K562 (cell line): ENCODE measurements at regions not wholly inside any gene's neighbourhood (a gene's known extent, or its start where the extent isn't known, plus 50 kb on each side); places are given as distances from the start of the nearest gene placed in this dataset.

Experiments
- ATAC-seq: fragments of 200-7000 bp; cut with Tn5 transposase; 3 replicates; pipeline ENCODE4 v1.9.1; 2020; ENCODE audit warnings: moderate library complexity
- BruUV-seq: library from RNA; stranded (reverse); fragments of 400-500 nt; replicated peaks from 2 replicates; lab custom pipeline; 2021; lab: Mats Ljungman, UMichigan
- CTCF ChIA-PET: fragments of 300-600 bp; formaldehyde crosslinking; extraction: SDS; loops from one replicate; lab custom pipeline; 2021; ENCODE audit warnings: low intra/inter-chr PET ratio; lab: Yijun Ruan, JAX
- POLR2A ChIA-PET: fragments of 300-600, 350-650 bp; sonication (Branson Sonifier 250); formaldehyde crosslinking; extraction: SDS; loops from one replicate; lab custom pipeline; 2021; ENCODE audit warnings: antibody characterized with exemption, inconsistent platforms; lab: Yijun Ruan, JAX
- DNase-seq, 4 experiments: peaks; one replicate each; pipeline versions ENCODE4 v3.0.0 to v3.0.0-alpha.2; 2011 to 2018; ENCODE audit warnings: low spot score in 3 of 4, mixed read lengths in 3 of 4; ENCODE audit errors: extremely low read depth in 1 of 4
- FAIRE-seq: peaks from 2 replicates; lab custom pipeline; 2011; peaks lifted over from hg19 to GRCh38; lab: Jason Lieb, UNC
- H2AFZ ChIP-seq: 2 replicates; pipeline ENCODE4 v1.6.0; 2011; ENCODE audit warnings: low read depth, low read length, control low read depth, inconsistent platforms
- H3K27ac ChIP-seq: fragments of 200-600 bp; 3 replicates; pipeline ENCODE4 v1.8.0; 2011; ENCODE audit warnings: low read depth, mild to moderate bottlenecking, control low read depth, inconsistent platforms, low read length, moderate library complexity, mixed read lengths; ENCODE audit errors: extremely low read depth
- H3K27me3 ChIP-seq, 2 experiments: fragments of 300-600 bp in 1 of 2; 2 replicates in 1 of 2; 3 replicates in 1 of 2; pipeline versions ENCODE4 v1.6.0 to v1.8.0; 2011; ENCODE audit warnings: inconsistent platforms in 2 of 2, low read length in 2 of 2, mild to moderate bottlenecking in 1 of 2, mixed read lengths in 1 of 2, moderate library complexity in 1 of 2; ENCODE audit not compliant: control insufficient read depth in 2 of 2, insufficient read depth in 2 of 2
- H3K36me3 ChIP-seq: fragments of 300-600 bp; 3 replicates; pipeline ENCODE4 v1.8.0; 2011; ENCODE audit warnings: mild to moderate bottlenecking, low read length, inconsistent platforms; ENCODE audit not compliant: control insufficient read depth, insufficient read depth
- H3K4me1 ChIP-seq, 2 experiments: fragments of 200-600 bp in 1 of 2; replicated peaks in 1 of 2; 2 replicates in 1 of 2; 3 replicates in 1 of 2; pipeline versions ENCODE4 v1.5.1 to v1.8.0; 2011; ENCODE audit warnings: inconsistent platforms in 2 of 2, low read length in 2 of 2, mild to moderate bottlenecking in 1 of 2, mixed read lengths in 1 of 2, moderate library complexity in 1 of 2; ENCODE audit not compliant: control insufficient read depth in 2 of 2, insufficient read depth in 2 of 2
- H3K4me2 ChIP-seq: 2 replicates; pipeline ENCODE4 v1.6.1; 2011; ENCODE audit warnings: low read length, control low read depth, inconsistent platforms, mixed read lengths; ENCODE audit not compliant: insufficient read depth
- H3K4me3 ChIP-seq: fragments of 200-600 bp; sonication (generic), shearing (Covaris generic); 2 replicates; pipeline ENCODE4 v1.5.1; 2016; ENCODE audit warnings: control low read depth, inconsistent platforms
- H3K79me2 ChIP-seq: fragments of 200-600 bp; 3 replicates; pipeline ENCODE4 v1.8.0; 2011; ENCODE audit warnings: low read length, inconsistent platforms; ENCODE audit not compliant: control insufficient read depth, insufficient read depth
- H3K9ac ChIP-seq, 2 experiments: 2 replicates each; pipeline versions ENCODE4 v1.6.0 to v1.6.1; 2011; ENCODE audit warnings: low read depth in 2 of 2, low read length in 2 of 2, control low read depth in 1 of 2, inconsistent platforms in 1 of 2, mild to moderate bottlenecking in 1 of 2, mixed read lengths in 1 of 2; ENCODE audit not compliant: insufficient read depth in 1 of 2
- H3K9me1 ChIP-seq: one replicate; pipeline ENCODE4 v1.6.0; 2011; ENCODE audit warnings: inconsistent platforms, mild to moderate bottlenecking, low read length, moderate library complexity; ENCODE audit not compliant: control insufficient read depth, insufficient read depth
- H3K9me3 ChIP-seq: replicated peaks from 2 replicates; pipeline ENCODE4 v1.5.1; 2011; ENCODE audit warnings: low read depth, low read length, inconsistent platforms; ENCODE audit not compliant: control insufficient read depth, insufficient read depth
- H4K20me1 ChIP-seq: replicated peaks from 2 replicates; pipeline ENCODE4 v1.6.1; 2011; ENCODE audit warnings: low read length, inconsistent platforms, mixed read lengths; ENCODE audit not compliant: control insufficient read depth, insufficient read depth
- ARID1B ChIP-seq: fragments of 450-650 bp; IDR thresholded peaks from 2 replicates; pipeline ENCODE4 v1.6.1; 2016; ENCODE audit warnings: antibody characterized with exemption, mild to moderate bottlenecking, inconsistent platforms
- C11orf30 ChIP-seq: fragments of 450-650 bp; IDR thresholded peaks from 2 replicates; pipeline ENCODE4 v1.6.1; 2016; ENCODE audit warnings: low read depth, mild to moderate bottlenecking
- CBX1 ChIP-seq: sonication (generic); IDR thresholded peaks from 2 replicates; pipeline ENCODE4 v1.6.1; 2016; ENCODE audit warnings: antibody characterized with exemption, low read depth, mild to moderate bottlenecking
- CBX5 ChIP-seq: IDR thresholded peaks from 2 replicates; pipeline ENCODE4 v1.6.1; 2014; ENCODE audit warnings: low read depth, borderline replicate concordance
- HNRNPH1 ChIP-seq: fragments of 200-400 bp; formaldehyde crosslinking; optimal IDR thresholded peaks from 2 replicates; pipeline ENCODE3; 2017; ENCODE audit warnings: low read depth, mild to moderate bottlenecking, low read length, moderate library complexity
- NFXL1 ChIP-seq: fragments of 450-650 bp; formaldehyde crosslinking; IDR thresholded peaks from 2 replicates; pipeline ENCODE4 v1.4.0; 2021; ENCODE audit warnings: mild to moderate bottlenecking
- ZBTB1 ChIP-seq: sonication (generic); formaldehyde crosslinking; IDR thresholded peaks from 2 replicates; pipeline ENCODE4 v1.8.1; 2023; ENCODE audit warnings: missing genetic modification reagents, low read depth, mild to moderate bottlenecking, borderline replicate concordance
- ZNF143 ChIP-seq: sonication (generic); formaldehyde crosslinking; IDR thresholded peaks from 2 replicates; pipeline ENCODE4 v1.9.0; 2022; ENCODE audit warnings: mild to moderate bottlenecking, missing genetic modification reagents
- ZNF589 ChIP-seq: fragments of 200-800 bp; sonication (Bioruptor generic); IDR thresholded peaks from 2 replicates; pipeline ENCODE4 v1.6.1; 2016; ENCODE audit warnings: low read depth, missing genetic modification characterization, missing compliant biosample characterization
- WGBS: fragments of 100-300 bp; shearing (Covaris generic); methylation state at CpG from one replicate; pipeline ENCODE4 v1.1.6; 2016; ENCODE audit warnings: low coverage, mixed read lengths; ENCODE audit not compliant: insufficient coverage; ENCODE audit errors: missing lambda C conversion rate; 5-methylcytosine and 5-hydroxymethylcytosine counted together
- in situ Hi-C: fragments of 300-500 bp; cut with MboI; formaldehyde crosslinking; loops from 4 replicates; pipeline ENCODE4 v1.15.0; 2018; ENCODE audit warnings: inconsistent platforms, mixed read lengths
- intact Hi-C: fragments of 100-400 bp; cut with micrococcal nuclease; formaldehyde crosslinking; loops from 2 replicates; pipeline ENCODE4 v1.14.2; 2022
- TF ChIP-seq, protein P1 (sequence below): sonication (generic); formaldehyde crosslinking; IDR thresholded peaks from 2 replicates; pipeline ENCODE4 v1.8.0; 2023; ENCODE audit warnings: mild to moderate bottlenecking, missing genetic modification reagents
- TF ChIP-seq, protein P2 (sequence below): fragments of 200-800 bp; sonication (Bioruptor generic); IDR thresholded peaks from 2 replicates; pipeline ENCODE4 v1.6.1; 2017; ENCODE audit warnings: missing genetic modification characterization, missing compliant biosample characterization

DNA sequence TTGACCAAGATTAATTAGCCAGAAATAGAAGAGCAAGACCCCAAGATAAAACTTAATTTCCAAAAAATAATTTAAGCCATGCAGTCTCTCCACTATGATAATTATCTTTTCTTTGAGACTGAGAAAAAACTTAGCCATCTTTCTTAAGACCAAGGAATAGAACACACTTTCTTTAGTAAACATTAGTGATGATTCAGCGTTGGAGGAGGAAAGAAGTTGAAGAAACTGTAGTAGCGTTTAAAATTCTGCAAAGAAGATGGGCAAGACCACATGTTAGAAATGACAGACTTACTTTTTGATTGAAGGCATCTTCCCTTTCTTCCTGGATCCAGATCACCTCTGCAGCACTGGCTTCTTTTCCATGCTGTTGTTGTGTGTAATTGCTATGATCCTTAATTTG is 124.8 kb upstream of the RASSF8 start (continued):
- TF ChIP-seq, protein P1, sequence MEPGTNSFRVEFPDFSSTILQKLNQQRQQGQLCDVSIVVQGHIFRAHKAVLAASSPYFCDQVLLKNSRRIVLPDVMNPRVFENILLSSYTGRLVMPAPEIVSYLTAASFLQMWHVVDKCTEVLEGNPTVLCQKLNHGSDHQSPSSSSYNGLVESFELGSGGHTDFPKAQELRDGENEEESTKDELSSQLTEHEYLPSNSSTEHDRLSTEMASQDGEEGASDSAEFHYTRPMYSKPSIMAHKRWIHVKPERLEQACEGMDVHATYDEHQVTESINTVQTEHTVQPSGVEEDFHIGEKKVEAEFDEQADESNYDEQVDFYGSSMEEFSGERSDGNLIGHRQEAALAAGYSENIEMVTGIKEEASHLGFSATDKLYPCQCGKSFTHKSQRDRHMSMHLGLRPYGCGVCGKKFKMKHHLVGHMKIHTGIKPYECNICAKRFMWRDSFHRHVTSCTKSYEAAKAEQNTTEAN = no peak
- no peak for TF ChIP-seq HNRNPH1
- TF ChIP-seq, all 486 proteins: peak for 0

DNA sequence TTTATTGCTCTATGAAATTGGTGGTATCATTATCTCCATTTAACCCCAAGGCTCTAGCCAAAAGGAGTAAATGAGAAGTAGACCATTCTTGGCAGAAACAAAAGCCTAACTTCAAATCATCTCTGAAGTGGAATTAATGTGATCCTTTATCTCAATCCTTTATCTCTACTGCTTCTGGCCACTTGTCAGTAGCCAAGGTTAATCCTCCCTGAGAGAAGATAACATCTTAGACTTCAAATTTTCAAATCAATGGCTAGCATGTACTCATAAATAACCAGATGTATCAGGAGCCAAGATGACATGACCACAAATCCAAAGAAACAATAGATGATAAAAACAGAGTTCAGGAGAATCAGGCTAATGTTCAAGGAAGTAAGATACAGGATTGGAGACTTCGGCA is 123.1 kb upstream of the RASSF8 start:
- intact Hi-C loops = no loop called here
- no peaks in the 10 kb centered on the region for H3K4me1 ChIP-seq
- CTCF ChIA-PET = no interaction called here
- H3K27ac ChIP-seq = no peak overlapping the region
- no peaks in the 10 kb centered on the region for H4K20me1 ChIP-seq
- in situ Hi-C loops = no loop called here
- no peak overlapping the region for H2AFZ ChIP-seq
- no peaks in the 10 kb centered on the region for H3K27me3 ChIP-seq
- H3K4me2 ChIP-seq = no peak overlapping the region
- TF ChIP-seq ARID1B = no peak
- no peak overlapping the region for H3K4me3 ChIP-seq
- no peaks in the 10 kb centered on the region for H3K79me2 ChIP-seq
- POLR2A ChIA-PET = interaction anchor here (0.7 kb wide), 1 partner anchor 1446 kb away, joined by 4 read pairs; no protein-coding TSS in a partner anchor
- H3K9ac ChIP-seq = no peak overlapping the region
- no peak for ATAC-seq
- 10% methylated on average over 1 of the region's 1 CpG for WGBS
- H3K36me3 ChIP-seq = no peaks in the 10 kb centered on the region
- no TSS peak for BruUV-seq
- no peak for FAIRE-seq
- no peaks in the 10 kb centered on the region for H3K9me1 ChIP-seq
- no peaks in the 10 kb centered on the region for H3K9me3 ChIP-seq
- DNase-seq = no peak

DNA sequence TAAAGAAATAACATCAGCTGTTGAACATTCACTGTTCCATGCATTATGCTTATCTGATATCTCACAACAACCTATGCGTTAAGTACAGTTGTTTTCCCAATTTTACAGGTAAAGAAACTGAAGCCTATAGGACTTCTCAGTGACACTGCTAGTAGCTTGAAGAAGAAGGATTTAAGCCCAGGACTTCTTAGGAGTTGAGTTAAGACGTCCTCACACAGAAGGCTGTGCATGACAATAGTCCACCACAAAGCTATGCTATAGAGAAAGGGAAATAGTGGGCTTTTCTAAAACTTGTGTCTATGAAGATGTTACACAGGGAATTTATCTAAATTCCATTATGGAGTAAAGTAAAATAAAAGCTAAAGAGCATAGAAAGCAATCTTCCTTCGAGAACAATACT is 120.5 kb upstream of the RASSF8 start:
- H3K27me3 ChIP-seq = peaks cover 0 to 2% of the 10 kb centered on the region in 2 experiments; a peak in 1 of 5 replicates
- no peaks in the 10 kb centered on the region for H4K20me1 ChIP-seq
- H3K4me1 ChIP-seq = no peaks in the 10 kb centered on the region
- no TSS peak for BruUV-seq
- H3K4me3 ChIP-seq = no peak overlapping the region
- no peak overlapping the region for H2AFZ ChIP-seq
- ATAC-seq = no peak
- no peak overlapping the region for H3K4me2 ChIP-seq
- H3K79me2 ChIP-seq = no peaks in the 10 kb centered on the region
- no peaks in the 10 kb centered on the region for H3K9me1 ChIP-seq
- TF ChIP-seq C11orf30 = no peak
- no peak for TF ChIP-seq CBX5
- no peak for TF ChIP-seq ZBTB1
- no peak for TF ChIP-seq ZNF143
- TF ChIP-seq NFXL1 = no peak
- no peak for TF ChIP-seq ZNF589 (CRISPR knock-in tag)
- TF ChIP-seq, protein P2, sequence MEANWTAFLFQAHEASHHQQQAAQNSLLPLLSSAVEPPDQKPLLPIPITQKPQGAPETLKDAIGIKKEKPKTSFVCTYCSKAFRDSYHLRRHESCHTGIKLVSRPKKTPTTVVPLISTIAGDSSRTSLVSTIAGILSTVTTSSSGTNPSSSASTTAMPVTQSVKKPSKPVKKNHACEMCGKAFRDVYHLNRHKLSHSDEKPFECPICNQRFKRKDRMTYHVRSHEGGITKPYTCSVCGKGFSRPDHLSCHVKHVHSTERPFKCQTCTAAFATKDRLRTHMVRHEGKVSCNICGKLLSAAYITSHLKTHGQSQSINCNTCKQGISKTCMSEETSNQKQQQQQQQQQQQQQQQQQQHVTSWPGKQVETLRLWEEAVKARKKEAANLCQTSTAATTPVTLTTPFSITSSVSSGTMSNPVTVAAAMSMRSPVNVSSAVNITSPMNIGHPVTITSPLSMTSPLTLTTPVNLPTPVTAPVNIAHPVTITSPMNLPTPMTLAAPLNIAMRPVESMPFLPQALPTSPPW (CRISPR knock-in tag) = no peak
- TF ChIP-seq CBX1 = no peak
- CTCF ChIA-PET = no interaction called here
- H3K27ac ChIP-seq = no peak overlapping the region
- no peaks in the 10 kb centered on the region for H3K9me3 ChIP-seq
- DNase-seq = no peak
- FAIRE-seq = no peak
- intact Hi-C loops = no loop called here
- no peaks in the 10 kb centered on the region for H3K36me3 ChIP-seq
- in situ Hi-C loops = no loop called here
- WGBS = 0% methylated on average over 3 of the region's 3 CpGs
- POLR2A ChIA-PET = no interaction called here
- H3K9ac ChIP-seq = no peak overlapping the region
